Heart left ventricle (tissue), 13 donors: ENCODE measurements at regions not wholly inside any gene's neighbourhood (a gene's known extent, or its start where the extent isn't known, plus 50 kb on each side); places are given as distances from the start of the nearest gene placed in this dataset.

Experiments used
- POLR2A ChIP-seq, 2 donors: fragments of 450-650 bp; IDR thresholded peaks; one replicate each; pipeline ENCODE4 v1.6.1; 2017; ENCODE audit warnings: antibody characterized with exemption in 2 of 2, mild to moderate bottlenecking in 2 of 2, moderate library complexity in 2 of 2
- TF ChIP-seq, protein P1 (sequence below), 12 donors: fragments of 200-600 bp; sonication (generic) in 4 of 12; IDR thresholded peaks; one replicate each; pipeline versions ENCODE4 v1.5.0 to v1.8.0; 2018 to 2022; ENCODE audit warnings: antibody characterized with exemption in 12 of 12, mild to moderate bottlenecking in 5 of 12
- donor health status: ischemic (EF 13 %, LVEDD 7.1; RV severe dilation, severe dysfunction).
- donor health status: DM: no; HTN: yes; CAD: no.
- donor health status: DM: no; HTN: no; CAD: no.
- donor health status: ischemic (EF 25% LVEDD 6.9; RV normal size, moderate dysfunction).
- donor health status: ischemic (EF 25% LVEDD 5.7; RV mildly dilated, moderate dysfunction).
- donor health status: ischemic (EF 35%, LVEDD 5.7; RV mildly dilated, moderate dysfunction).
- donor health status: nonischemic (EF 11% LVEDD 7.7; RV severe dilation, severe dysfunction).
- donor health status: DM: yes; HTN: yes; CAD: no.
- donor health status: PGD.
- donor health status: ischemic (EF 29% LVEDD 5.4; RV normal size, mild dysfunction).
- donor health status: nonischemic (EF 23%, LVEDD 6.1; RV moderate dilation, normal function).

GRCh38 chr11:42657169-42657568, 654.6 kb upstream of the API5 start:
- TF ChIP-seq, protein P1, sequence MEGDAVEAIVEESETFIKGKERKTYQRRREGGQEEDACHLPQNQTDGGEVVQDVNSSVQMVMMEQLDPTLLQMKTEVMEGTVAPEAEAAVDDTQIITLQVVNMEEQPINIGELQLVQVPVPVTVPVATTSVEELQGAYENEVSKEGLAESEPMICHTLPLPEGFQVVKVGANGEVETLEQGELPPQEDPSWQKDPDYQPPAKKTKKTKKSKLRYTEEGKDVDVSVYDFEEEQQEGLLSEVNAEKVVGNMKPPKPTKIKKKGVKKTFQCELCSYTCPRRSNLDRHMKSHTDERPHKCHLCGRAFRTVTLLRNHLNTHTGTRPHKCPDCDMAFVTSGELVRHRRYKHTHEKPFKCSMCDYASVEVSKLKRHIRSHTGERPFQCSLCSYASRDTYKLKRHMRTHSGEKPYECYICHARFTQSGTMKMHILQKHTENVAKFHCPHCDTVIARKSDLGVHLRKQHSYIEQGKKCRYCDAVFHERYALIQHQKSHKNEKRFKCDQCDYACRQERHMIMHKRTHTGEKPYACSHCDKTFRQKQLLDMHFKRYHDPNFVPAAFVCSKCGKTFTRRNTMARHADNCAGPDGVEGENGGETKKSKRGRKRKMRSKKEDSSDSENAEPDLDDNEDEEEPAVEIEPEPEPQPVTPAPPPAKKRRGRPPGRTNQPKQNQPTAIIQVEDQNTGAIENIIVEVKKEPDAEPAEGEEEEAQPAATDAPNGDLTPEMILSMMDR (IDR thresholded peaks at IDR 0.05), result no peak
- TF ChIP-seq POLR2A (IDR thresholded peaks at IDR 0.05), result no peak
